ENCODE measurements at regions not wholly inside any gene's neighbourhood (a gene's known extent, or its start where the extent isn't known, plus 50 kb on each side); places are given as distances from the start of the nearest gene placed in this dataset.

DNA sequence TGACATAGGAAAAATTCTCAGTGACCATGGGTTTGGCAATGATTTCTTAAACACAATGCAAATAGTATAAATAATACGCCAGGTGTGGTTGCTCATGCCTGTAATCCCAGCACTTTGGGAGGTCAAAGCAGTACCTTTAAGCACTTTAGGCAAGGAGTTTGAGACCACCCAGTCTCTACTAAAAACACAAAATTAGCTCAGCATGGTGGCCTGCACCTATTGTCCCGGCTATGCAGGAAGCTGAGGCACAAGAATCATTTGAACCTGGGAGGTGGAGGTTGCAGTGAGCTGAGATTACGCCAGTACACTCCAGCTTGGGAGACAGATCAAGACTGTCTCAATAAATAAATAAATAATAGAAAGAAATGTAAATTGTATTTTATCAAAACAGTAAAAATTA, 356.5 kb upstream of the SLITRK6 start:
- no peaks in the 10 kb centered on the region for H3K23me2 ChIP-seq (ENCODE audit: insufficient read length, low read depth, low read length, poor library complexity, severe bottlenecking)
- H3K4me1 ChIP-seq (ENCODE audit: insufficient read depth, low read length) = no peaks in the 10 kb centered on the region
- H4K20me1 ChIP-seq (ENCODE audit: control insufficient read depth, insufficient read depth, insufficient read length) = no peaks in the 10 kb centered on the region
- H3K14ac ChIP-seq (ENCODE audit: insufficient read depth, low read length) = no peak overlapping the region
- TF ChIP-seq, protein P1, sequence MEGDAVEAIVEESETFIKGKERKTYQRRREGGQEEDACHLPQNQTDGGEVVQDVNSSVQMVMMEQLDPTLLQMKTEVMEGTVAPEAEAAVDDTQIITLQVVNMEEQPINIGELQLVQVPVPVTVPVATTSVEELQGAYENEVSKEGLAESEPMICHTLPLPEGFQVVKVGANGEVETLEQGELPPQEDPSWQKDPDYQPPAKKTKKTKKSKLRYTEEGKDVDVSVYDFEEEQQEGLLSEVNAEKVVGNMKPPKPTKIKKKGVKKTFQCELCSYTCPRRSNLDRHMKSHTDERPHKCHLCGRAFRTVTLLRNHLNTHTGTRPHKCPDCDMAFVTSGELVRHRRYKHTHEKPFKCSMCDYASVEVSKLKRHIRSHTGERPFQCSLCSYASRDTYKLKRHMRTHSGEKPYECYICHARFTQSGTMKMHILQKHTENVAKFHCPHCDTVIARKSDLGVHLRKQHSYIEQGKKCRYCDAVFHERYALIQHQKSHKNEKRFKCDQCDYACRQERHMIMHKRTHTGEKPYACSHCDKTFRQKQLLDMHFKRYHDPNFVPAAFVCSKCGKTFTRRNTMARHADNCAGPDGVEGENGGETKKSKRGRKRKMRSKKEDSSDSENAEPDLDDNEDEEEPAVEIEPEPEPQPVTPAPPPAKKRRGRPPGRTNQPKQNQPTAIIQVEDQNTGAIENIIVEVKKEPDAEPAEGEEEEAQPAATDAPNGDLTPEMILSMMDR (conservative IDR thresholded peaks at IDR 0.05) = no peak
- no peak overlapping the region for H2AFZ ChIP-seq (ENCODE audit: low read length)
- WGBS (ENCODE audit: extremely low coverage, insufficient read length, low lambda C conversion rate) = no CpG with 5 or more reads among the region's 3 CpGs
- H3K4ac ChIP-seq (ENCODE audit: low read depth, low read length) = no peak overlapping the region
- H2BK120ac ChIP-seq (ENCODE audit: low read depth, low read length, poor library complexity, severe bottlenecking) = no peak overlapping the region
- H3K18ac ChIP-seq (ENCODE audit: insufficient read length, low read depth, low read length) = no peak overlapping the region
- no peak overlapping the region for H3K23ac ChIP-seq (ENCODE audit: insufficient read length, low read depth, low read length)
- no peak overlapping the region for H2AK5ac ChIP-seq (ENCODE audit: insufficient read length, low read length)
- no peaks in the 10 kb centered on the region for H3K79me1 ChIP-seq (ENCODE audit: insufficient read depth, low read depth, low read length, poor library complexity, severe bottlenecking)
- Mint-ChIP-seq H3K9me3 (peaks cover 0 to under 1% of the 10 kb centered on the region in 2 experiments; a peak in 1 of 5 replicates), H3K4me3 (no peak overlapping the region), H3K27me3 (ENCODE audit: low read depth) (no peaks in the 10 kb centered on the region), H3K27ac (no peak overlapping the region; a peak in 1 of 7 replicates), H3K4me1 (peaks cover 6 to 7% of the 10 kb centered on the region in 2 experiments), H3K36me3 (ENCODE audit: insufficient read depth in 1 of 3, low read depth in 3 of 3) (peaks cover 0 to 4% (median 0%) of the 10 kb centered on the region in 3 experiments; a peak in 2 of 7 replicates)
- no peaks in the 10 kb centered on the region for H3K79me2 ChIP-seq (ENCODE audit: insufficient read depth, low read length)
- no peaks in the 10 kb centered on the region for H3K27me3 ChIP-seq (ENCODE audit: insufficient read depth, low read length)
- H3K27ac ChIP-seq (ENCODE audit: insufficient read length, low read depth, low read length) = no peak overlapping the region
- no peak overlapping the region for H3K9ac ChIP-seq (ENCODE audit: extremely low read depth, insufficient read length, low read length)
- H4K91ac ChIP-seq (ENCODE audit: insufficient read length, low read depth, low read length) = no peak overlapping the region
- no peak overlapping the region for H4K8ac ChIP-seq (replicated peaks; ENCODE audit: insufficient read length, low read depth, low read length)
- no peak overlapping the region for H2BK12ac ChIP-seq (ENCODE audit: insufficient read length, low read depth, low read length)
- H2BK5ac ChIP-seq (ENCODE audit: insufficient read length, low read length) = no peak overlapping the region
- no peak overlapping the region for H3T11ph ChIP-seq (ENCODE audit: low read length)
- no peak overlapping the region for H3K4me2 ChIP-seq (ENCODE audit: insufficient read depth, insufficient read length, low read length)
- no peak overlapping the region for H2BK15ac ChIP-seq (ENCODE audit: low read depth, low read length)
- no peak overlapping the region for H2BK20ac ChIP-seq (ENCODE audit: low read depth, low read length, poor library complexity, severe bottlenecking)
- H4K5ac ChIP-seq (ENCODE audit: insufficient read length, low read depth, low read length) = no peak overlapping the region
- DNase-seq = no peak
- H3K9me3 ChIP-seq (ENCODE audit: control insufficient read depth, low read depth, low read length) = no peaks in the 10 kb centered on the region
- H3K56ac ChIP-seq (ENCODE audit: insufficient read length, low read depth, low read length) = no peak overlapping the region

Measured in H9 (cell line).